H1 (cell line): ENCODE measurements at regions not wholly inside any gene's neighbourhood (a gene's known extent, or its start where the extent isn't known, plus 50 kb on each side); places are given as distances from the start of the nearest gene placed in this dataset.

ENCODE experiments used
- CTCF ChIA-PET: fragments of 300-600 bp; sonication (Branson Sonifier 250); formaldehyde crosslinking; loops from one replicate; lab custom pipeline; 2021; ENCODE audit not compliant: partially characterized antibody; lab: Charles Lee
- POLR2A ChIA-PET: fragments of 300-600 bp; sonication (Branson Sonifier 250); formaldehyde crosslinking; loops from one replicate; lab custom pipeline; 2021; ENCODE audit warnings: inconsistent platforms; ENCODE audit not compliant: partially characterized antibody; lab: Charles Lee
- DNase-seq, 2 experiments: peaks; one replicate each; pipeline versions ENCODE4 v3.0.0 to v3.0.0-alpha.2; 2010 to 2022; ENCODE audit warnings: low spot score in 2 of 2, low read depth in 1 of 2, mixed read lengths in 1 of 2
- FAIRE-seq: peaks from 2 replicates; lab custom pipeline; 2011; peaks lifted over from hg19 to GRCh38; lab: Jason Lieb, UNC
- H2AFZ ChIP-seq: 2 replicates; pipeline ENCODE4 v1.8.1; 2012; ENCODE audit warnings: low read length, inconsistent platforms
- H2AK5ac ChIP-seq: 2 replicates; pipeline ENCODE4 v1.6.1; 2013; ENCODE audit warnings: low read depth, low read length
- H2BK120ac ChIP-seq: replicated peaks from 2 replicates; pipeline ENCODE3; 2013; ENCODE audit warnings: low read depth, low read length, inconsistent platforms
- H2BK12ac ChIP-seq: 2 replicates; pipeline ENCODE4 v1.6.1; 2013; ENCODE audit warnings: low read depth, low read length
- H2BK15ac ChIP-seq: 2 replicates; pipeline ENCODE4 v1.6.1; 2013; ENCODE audit warnings: low read length
- H2BK20ac ChIP-seq: 2 replicates; pipeline ENCODE4 v1.6.1; 2013; ENCODE audit warnings: low read length
- H2BK5ac ChIP-seq: 2 replicates; pipeline ENCODE4 v1.6.1; 2013; ENCODE audit warnings: low read depth, low read length
- H3K14ac ChIP-seq: 2 replicates; pipeline ENCODE4 v1.6.1; 2013; ENCODE audit warnings: inconsistent platforms; ENCODE audit not compliant: insufficient read length
- H3K18ac ChIP-seq: 2 replicates; pipeline ENCODE4 v1.6.1; 2013; ENCODE audit warnings: low read length; ENCODE audit errors: extremely low read depth
- H3K23ac ChIP-seq: 2 replicates; pipeline ENCODE4 v1.6.1; 2013; ENCODE audit warnings: inconsistent platforms; ENCODE audit not compliant: insufficient read length
- H3K23me2 ChIP-seq: 2 replicates; pipeline ENCODE4 v1.6.1; 2013; ENCODE audit warnings: low read depth, low read length
- H3K27ac ChIP-seq: 2 replicates; pipeline ENCODE4 v1.6.1; 2011; ENCODE audit warnings: low read depth, low read length, inconsistent platforms
- H3K27me3 ChIP-seq, 4 experiments: replicated peaks in 1 of 4; 1 replicate in 1 of 4; 2 replicates in 3 of 4; pipeline versions ENCODE4 v1.6.1 to v1.8.1; 2011 to 2013; ENCODE audit warnings: low read length in 3 of 4, mild to moderate bottlenecking in 3 of 4, inconsistent platforms in 2 of 4, mixed read lengths in 2 of 4, moderate library complexity in 1 of 4; ENCODE audit not compliant: control insufficient read depth in 3 of 4, insufficient read depth in 3 of 4; ENCODE audit errors: extremely low read depth in 1 of 4
- H3K36me3 ChIP-seq, 4 experiments: 2 replicates each; pipeline versions ENCODE4 v1.6.1 to v1.8.1; 2011 to 2013; ENCODE audit warnings: mild to moderate bottlenecking in 4 of 4, low read length in 3 of 4, moderate library complexity in 2 of 4, control low read depth in 1 of 4, inconsistent platforms in 1 of 4; ENCODE audit not compliant: insufficient read depth in 4 of 4, control insufficient read depth in 2 of 4
- H3K4ac ChIP-seq: replicated peaks from 2 replicates; pipeline ENCODE3; 2013; ENCODE audit warnings: low read length, low read depth, mixed read lengths, inconsistent platforms; ENCODE audit not compliant: insufficient read length
- H3K4me1 ChIP-seq, 4 experiments: replicated peaks in 1 of 4; 1 replicate in 1 of 4; 2 replicates in 3 of 4; pipeline versions ENCODE4 v1.6.1 to v1.8.1; 2011 to 2013; ENCODE audit warnings: low read length in 3 of 4, inconsistent platforms in 2 of 4, mixed read lengths in 1 of 4; ENCODE audit not compliant: insufficient read depth in 4 of 4, control insufficient read depth in 3 of 4
- H3K4me2 ChIP-seq, 2 experiments: 2 replicates each; pipeline versions ENCODE4 v1.6.1 to v1.8.1; 2011 to 2013; ENCODE audit warnings: low read depth in 2 of 2, low read length in 2 of 2, control low read depth in 1 of 2, inconsistent platforms in 1 of 2, mild to moderate bottlenecking in 1 of 2; ENCODE audit not compliant: insufficient read depth in 1 of 2
- H3K4me3 ChIP-seq, 4 experiments: fragments of 200-600, 300-600 bp in 1 of 4; sonication (generic), shearing (Covaris generic), sonication (Bioruptor Twin) in 1 of 4; 2 replicates each; pipeline versions ENCODE4 v1.5.1 to v1.8.1; 2011 to 2016; ENCODE audit warnings: low read length in 4 of 4, low read depth in 3 of 4, control low read depth in 2 of 4, inconsistent platforms in 2 of 4, mild to moderate bottlenecking in 2 of 4, mixed read lengths in 1 of 4, moderate library complexity in 1 of 4; ENCODE audit not compliant: insufficient read depth in 2 of 4; ENCODE audit errors: extremely low read depth in 1 of 4
- H3K56ac ChIP-seq: replicated peaks from 2 replicates; pipeline ENCODE3; 2013; ENCODE audit warnings: low read depth, mild to moderate bottlenecking, mixed read lengths, low read length, inconsistent platforms; ENCODE audit not compliant: insufficient read length
- H3K79me1 ChIP-seq: 2 replicates; pipeline ENCODE4 v1.6.1; 2013; ENCODE audit warnings: low read depth, low read length, control low read depth
- H3K79me2 ChIP-seq, 2 experiments: 2 replicates each; pipeline versions ENCODE4 v1.6.1 to v1.8.1; 2012 to 2013; ENCODE audit warnings: low read length in 2 of 2, mild to moderate bottlenecking in 2 of 2, inconsistent platforms in 1 of 2; ENCODE audit not compliant: insufficient read depth in 2 of 2, control insufficient read depth in 1 of 2
- H3K9ac ChIP-seq, 4 experiments: replicated peaks in 1 of 4; 1 replicate in 1 of 4; 2 replicates in 3 of 4; pipeline versions ENCODE4 v1.6.1 to v1.8.1; 2011 to 2013; ENCODE audit warnings: low read depth in 3 of 4, low read length in 3 of 4, control low read depth in 2 of 4, mild to moderate bottlenecking in 2 of 4, moderate library complexity in 2 of 4, inconsistent platforms in 1 of 4; ENCODE audit errors: extremely low read depth in 1 of 4
- H3K9me3 ChIP-seq, 2 experiments: 2 replicates each; pipeline versions ENCODE4 v1.6.1 to v1.8.1; 2012 to 2013; ENCODE audit warnings: mild to moderate bottlenecking in 2 of 2, moderate library complexity in 2 of 2, control low read depth in 1 of 2, inconsistent platforms in 1 of 2, low read depth in 1 of 2, low read length in 1 of 2, mixed read lengths in 1 of 2; ENCODE audit not compliant: insufficient read depth in 2 of 2
- H4K20me1 ChIP-seq, 2 experiments: replicated peaks in 1 of 2; 2 replicates each; pipeline versions ENCODE3 to v1.8.1; 2011 to 2013; ENCODE audit warnings: inconsistent platforms in 2 of 2, low read length in 2 of 2, mild to moderate bottlenecking in 1 of 2; ENCODE audit not compliant: insufficient read depth in 2 of 2, control insufficient read depth in 1 of 2
- H4K5ac ChIP-seq: 2 replicates; pipeline ENCODE4 v1.6.1; 2013; ENCODE audit warnings: low read length, low read depth, mixed read lengths, inconsistent platforms; ENCODE audit not compliant: insufficient read length
- H4K8ac ChIP-seq: 2 replicates; pipeline ENCODE4 v1.8.0; 2013; ENCODE audit warnings: mild to moderate bottlenecking, moderate library complexity, low read length, inconsistent platforms; ENCODE audit not compliant: insufficient read depth; ENCODE audit errors: extremely low read depth
- H4K91ac ChIP-seq: replicated peaks from 2 replicates; pipeline ENCODE3; 2013; ENCODE audit warnings: low read length, mixed read lengths, inconsistent platforms; ENCODE audit not compliant: insufficient read length
- GABPA ChIP-seq: IDR thresholded peaks from 2 replicates; pipeline ENCODE4 v1.6.1; 2011; ENCODE audit warnings: mild to moderate bottlenecking, low read length, moderate library complexity, borderline replicate concordance; ENCODE audit not compliant: insufficient read depth
- GTF2F1 ChIP-seq: IDR thresholded peaks from 2 replicates; pipeline ENCODE4 v1.6.1; 2012; ENCODE audit warnings: low read depth, low read length, improper control_type of control experiment, borderline replicate concordance
- NRF1 ChIP-seq: IDR thresholded peaks from 2 replicates; pipeline ENCODE4 v1.6.1; 2011; ENCODE audit warnings: mild to moderate bottlenecking, low read depth, low read length, improper control_type of control experiment
- SIN3A ChIP-seq, 2 experiments: IDR thresholded peaks in 1 of 2; conservative IDR thresholded peaks in 1 of 2; 2 replicates each; pipeline ENCODE4 v1.6.1; 2011 to 2012; ENCODE audit warnings: low read length in 2 of 2, improper control_type of control experiment in 1 of 2, low read depth in 1 of 2, mild to moderate bottlenecking in 1 of 2
- TAF1 ChIP-seq: IDR thresholded peaks from 2 replicates; pipeline ENCODE4 v1.6.1; 2011; ENCODE audit warnings: mild to moderate bottlenecking, low read depth, low read length
- USF2 ChIP-seq: IDR thresholded peaks from 2 replicates; pipeline ENCODE4 v1.6.1; 2011; ENCODE audit warnings: low read length, improper control_type of control experiment
- WGBS, 2 experiments: shearing (Covaris generic) in 1 of 2; methylation state at CpG; one replicate each; pipeline versions ENCODE4 v1.1.6 to v1.1.7; 2013 to 2015; ENCODE audit warnings: low lambda C conversion rate in 2 of 2, mixed read lengths in 2 of 2, inconsistent platforms in 1 of 2, low coverage in 1 of 2, missing lambda C conversion rate in 1 of 2; ENCODE audit not compliant: insufficient replicate concordance in 2 of 2, insufficient coverage in 1 of 2, insufficient read length in 1 of 2; ENCODE audit errors: extremely low coverage in 1 of 2, missing lambda C conversion rate in 1 of 2; 5-methylcytosine and 5-hydroxymethylcytosine counted together

GRCh38 chr7:21159506-21159905 lies 268.4 kb upstream of the SP4 start:
- Histone ChIP-seq H2BK12ac (no peak overlapping the region), H3K36me3 (no peaks in the 10 kb centered on the region)

More at GRCh38 chr7:21159506-21159905, 268.4 kb upstream of the SP4 start:
- Histone ChIP-seq H4K91ac (no peak overlapping the region), H2BK20ac (no peak overlapping the region), H3K23ac (no peak overlapping the region), H3K4me1 (no peaks in the 10 kb centered on the region), H3K4me2 (no peak overlapping the region), H2BK120ac (no peak overlapping the region), H3K18ac (no peak overlapping the region), H3K27me3 (peaks cover 0 to 2% (median 0%) of the 10 kb centered on the region in 4 experiments; a peak in 1 of 7 replicates), H2AK5ac (no peak overlapping the region), H3K9me3 (peaks cover 0 to under 1% of the 10 kb centered on the region in 2 experiments; a peak in 1 of 4 replicates), H4K8ac (no peak overlapping the region), H2AFZ (no peak overlapping the region), H3K56ac (no peak overlapping the region), H3K23me2 (no peaks in the 10 kb centered on the region), H3K4ac (no peak overlapping the region), H3K9ac (no peak overlapping the region), H3K27ac (no peak overlapping the region), H3K79me1 (no peaks in the 10 kb centered on the region), H3K4me3 (no peak overlapping the region), H3K79me2 (no peaks in the 10 kb centered on the region), H4K5ac (no peak overlapping the region), H3K14ac (no peak overlapping the region), H2BK15ac (no peak overlapping the region), H2BK5ac (no peak overlapping the region), H4K20me1 (no peaks in the 10 kb centered on the region)
- FAIRE-seq (no peak), DNase-seq (no peak)
- TF ChIP-seq GTF2F1 (no peak), GABPA (no peak), NRF1 (no peak), USF2 (no peak), TAF1 (no peak), SIN3A (conservative IDR thresholded peaks at IDR 0.05 in 1 of 2, IDR thresholded peaks at IDR 0.05 in 1 of 2; ENCODE audit: low read depth in 1 of 2, low read length in 2 of 2) (no peak)
- CTCF ChIA-PET = interaction anchor here (0.7 to 1.1 kb wide), 5 partner anchors 13 to 608 kb away, joined by 3 read pairs; no protein-coding TSS in a partner anchor
- 87% methylated on average over 1 of the region's 1 CpG; no CpG with 5 or more reads in 1 of the 2 experiments for WGBS, 2 experiments
- POLR2A ChIA-PET = interaction anchor here (0.9 to 1.3 kb wide), 2 partner anchors 13 kb away, joined by 3 read pairs; no protein-coding TSS in a partner anchor
